GM12875 (cell line): ENCODE measurements at regions not wholly inside any gene's neighbourhood (a gene's known extent, or its start where the extent isn't known, plus 50 kb on each side); places are given as distances from the start of the nearest gene placed in this dataset.

Experiments
- H3K4me3 ChIP-seq: one replicate; pipeline ENCODE4 v1.5.1; 2011; ENCODE audit warnings: low read depth, low read length, control low read depth
- TF ChIP-seq, protein P1 (sequence below): IDR thresholded peaks from 2 replicates; pipeline ENCODE4 v1.5.1; 2011; ENCODE audit warnings: low read depth, mild to moderate bottlenecking, control low read depth, inconsistent platforms, low read length, moderate library complexity, borderline replicate concordance; ENCODE audit not compliant: insufficient read depth

DNA sequence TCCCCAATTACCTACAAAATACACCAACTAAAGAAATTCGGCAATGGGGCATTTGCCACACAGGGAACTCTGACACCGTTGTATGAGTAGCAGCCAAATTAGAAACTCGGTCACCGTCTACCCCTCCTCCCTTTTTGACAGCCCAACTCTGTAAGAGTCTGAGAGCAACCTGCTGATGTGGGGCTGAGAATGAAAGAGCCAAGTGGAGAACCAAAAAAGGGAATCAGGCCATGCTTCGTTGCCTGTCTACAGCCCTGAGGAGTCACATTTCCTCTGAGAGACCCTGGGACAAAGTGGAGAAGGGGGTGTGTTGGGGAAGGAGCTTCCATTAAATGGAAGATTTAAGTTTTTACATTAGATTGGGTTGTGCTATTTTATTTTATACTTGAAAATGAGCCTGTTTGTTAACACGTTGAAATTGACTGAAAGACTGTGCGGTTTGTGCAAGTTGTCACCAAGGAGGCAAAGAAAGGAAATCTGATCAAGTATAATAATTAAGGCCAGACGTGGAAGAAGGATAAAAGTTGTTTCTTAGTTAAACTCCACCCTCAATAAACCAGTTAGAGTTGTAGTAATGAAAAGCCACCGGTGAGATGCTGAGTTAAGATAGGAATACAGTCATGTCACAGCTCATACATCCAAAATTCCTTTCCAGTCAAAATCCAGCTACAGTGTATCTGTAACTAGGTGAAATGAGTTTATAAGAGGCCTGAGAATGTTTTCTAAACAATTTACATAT is 131.7 kb upstream of the CREB1 start:
- no peak overlapping the region for H3K4me3 ChIP-seq
- TF ChIP-seq, protein P1, sequence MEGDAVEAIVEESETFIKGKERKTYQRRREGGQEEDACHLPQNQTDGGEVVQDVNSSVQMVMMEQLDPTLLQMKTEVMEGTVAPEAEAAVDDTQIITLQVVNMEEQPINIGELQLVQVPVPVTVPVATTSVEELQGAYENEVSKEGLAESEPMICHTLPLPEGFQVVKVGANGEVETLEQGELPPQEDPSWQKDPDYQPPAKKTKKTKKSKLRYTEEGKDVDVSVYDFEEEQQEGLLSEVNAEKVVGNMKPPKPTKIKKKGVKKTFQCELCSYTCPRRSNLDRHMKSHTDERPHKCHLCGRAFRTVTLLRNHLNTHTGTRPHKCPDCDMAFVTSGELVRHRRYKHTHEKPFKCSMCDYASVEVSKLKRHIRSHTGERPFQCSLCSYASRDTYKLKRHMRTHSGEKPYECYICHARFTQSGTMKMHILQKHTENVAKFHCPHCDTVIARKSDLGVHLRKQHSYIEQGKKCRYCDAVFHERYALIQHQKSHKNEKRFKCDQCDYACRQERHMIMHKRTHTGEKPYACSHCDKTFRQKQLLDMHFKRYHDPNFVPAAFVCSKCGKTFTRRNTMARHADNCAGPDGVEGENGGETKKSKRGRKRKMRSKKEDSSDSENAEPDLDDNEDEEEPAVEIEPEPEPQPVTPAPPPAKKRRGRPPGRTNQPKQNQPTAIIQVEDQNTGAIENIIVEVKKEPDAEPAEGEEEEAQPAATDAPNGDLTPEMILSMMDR = no peak

DNA sequence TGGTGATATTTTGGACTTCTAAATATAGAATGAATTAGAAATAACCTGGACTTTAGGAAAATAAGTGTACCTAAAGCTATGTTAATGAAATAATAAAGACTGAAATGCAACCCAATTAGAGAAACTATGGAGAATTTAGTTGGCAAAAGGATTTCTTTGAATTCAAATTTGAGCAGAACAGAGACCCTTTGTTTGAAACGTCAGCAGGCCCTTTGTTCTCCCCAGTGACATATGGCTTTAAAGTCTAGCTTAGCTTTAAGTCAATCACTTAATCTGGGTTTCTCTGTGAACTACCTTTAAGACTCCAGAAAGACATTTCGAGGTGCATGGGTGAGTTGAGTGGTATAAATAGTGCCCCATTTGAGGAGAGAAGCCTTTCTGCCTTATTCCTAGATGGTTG is 130.5 kb upstream of the CREB1 start:
- no peak overlapping the region for H3K4me3 ChIP-seq
- TF ChIP-seq, protein P1 = no peak

DNA sequence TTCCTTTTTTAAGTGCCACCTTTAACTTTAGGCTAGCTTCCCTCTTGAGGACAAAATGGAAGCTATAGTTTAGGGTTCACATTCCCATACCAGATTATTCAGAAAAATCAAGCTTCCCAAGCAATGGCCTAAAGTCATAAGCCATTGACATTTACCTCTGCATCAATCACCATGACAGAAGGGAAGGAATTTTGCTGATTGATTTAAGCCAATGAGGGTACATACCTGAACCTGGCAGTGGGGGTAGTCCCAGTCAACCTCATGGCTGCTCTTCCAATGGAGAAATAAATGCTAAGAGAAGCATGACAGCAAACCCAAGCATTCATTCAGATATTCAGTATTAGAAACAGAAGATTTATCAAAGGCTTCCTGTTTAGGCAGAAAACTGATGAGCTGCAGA is 128.4 kb upstream of the CREB1 start:
- no peak overlapping the region for H3K4me3 ChIP-seq

DNA sequence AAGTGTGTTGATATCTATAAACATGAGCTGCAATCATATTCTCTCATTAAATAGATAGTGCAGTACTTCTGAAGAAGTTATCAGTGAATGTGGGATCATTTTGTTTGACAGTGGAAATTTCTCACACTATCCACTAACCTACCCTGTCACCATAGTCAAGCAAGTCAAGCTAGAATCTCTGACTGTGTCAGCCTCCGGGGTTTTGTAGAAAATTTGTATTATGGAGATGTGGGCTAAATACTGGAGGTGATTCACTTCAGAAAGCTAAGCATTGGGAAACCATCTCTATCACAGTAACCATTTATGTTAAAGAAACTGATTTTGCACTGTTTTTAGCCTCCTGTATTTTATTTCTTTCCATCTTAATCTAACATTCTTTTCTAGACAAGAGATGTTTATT is 126.6 kb upstream of the CREB1 start:
- TF ChIP-seq, protein P1 = no peak
- H3K4me3 ChIP-seq = no peak overlapping the region

More for the DNA sequence above, 128.4 kb upstream of the CREB1 start:
- TF ChIP-seq, protein P1 = no peak

GRCh38 chr2:207403950-207404349 is 125.8 kb upstream of the CREB1 start:
- no peak overlapping the region for H3K4me3 ChIP-seq
- TF ChIP-seq, protein P1 = no peak

- TF ChIP-seq, protein P1 = no peak
- H3K4me3 ChIP-seq = no peak overlapping the region
Measured at GRCh38 chr2:207405150-207405549, 124.6 kb upstream of the CREB1 start.

GRCh38 chr2:207408086-207408794 is 121.5 kb upstream of the CREB1 start:
- H3K4me3 ChIP-seq = no peak overlapping the region
- TF ChIP-seq, protein P1 = no peak
